Thoracic aorta (tissue), 2 donors: ENCODE measurements at regions not wholly inside any gene's neighbourhood (a gene's known extent, or its start where the extent isn't known, plus 50 kb on each side); places are given as distances from the start of the nearest gene placed in this dataset.

Experiments used
- ATAC-seq: fragments of 150-250 bp; one replicate; pipeline ENCODE4 v1.8.0; 2017; ENCODE audit warnings: low read depth; ENCODE audit not compliant: insufficient number of reproducible peaks, low FRiP score
- DNase-seq: peaks from one replicate; pipeline ENCODE4 v3.0.0-alpha.2; 2020; ENCODE audit warnings: low spot score
- H3K27ac ChIP-seq, 2 donors: fragments of 200-600 bp; sonication (generic); 1 replicate in 1 of 2; 2 replicates in 1 of 2; pipeline ENCODE4 v1.5.1; 2016; ENCODE audit warnings: mild to moderate bottlenecking in 2 of 2, moderate library complexity in 2 of 2
- H3K27me3 ChIP-seq: fragments of 200-600 bp; sonication (generic); replicated peaks from 2 replicates; pipeline ENCODE4 v1.6.0; 2016; ENCODE audit warnings: mild to moderate bottlenecking; ENCODE audit not compliant: insufficient read depth
- H3K36me3 ChIP-seq: fragments of 200-600 bp; sonication (generic); one replicate; pipeline ENCODE4 v1.5.1; 2016
- H3K4me1 ChIP-seq, 2 donors: fragments of 200-600 bp; sonication (generic); 1 replicate in 1 of 2; 2 replicates in 1 of 2; pipeline versions ENCODE4 v1.5.1 to v1.6.0; 2016; ENCODE audit warnings: low read depth in 2 of 2, mild to moderate bottlenecking in 1 of 2; ENCODE audit not compliant: control insufficient read depth in 1 of 2
- H3K4me3 ChIP-seq: fragments of 200-600 bp; sonication (generic); 2 replicates; pipeline ENCODE4 v1.5.1; 2016; ENCODE audit warnings: mild to moderate bottlenecking
- H3K9me3 ChIP-seq: fragments of 200-600 bp; sonication (generic); 2 replicates; pipeline ENCODE4 v1.5.1; 2016
- TF ChIP-seq, protein P1 (sequence below): fragments of 200-600 bp; sonication (generic); IDR thresholded peaks from one replicate; pipeline ENCODE4 v1.5.1; 2019; ENCODE audit warnings: antibody characterized with exemption

DNA sequence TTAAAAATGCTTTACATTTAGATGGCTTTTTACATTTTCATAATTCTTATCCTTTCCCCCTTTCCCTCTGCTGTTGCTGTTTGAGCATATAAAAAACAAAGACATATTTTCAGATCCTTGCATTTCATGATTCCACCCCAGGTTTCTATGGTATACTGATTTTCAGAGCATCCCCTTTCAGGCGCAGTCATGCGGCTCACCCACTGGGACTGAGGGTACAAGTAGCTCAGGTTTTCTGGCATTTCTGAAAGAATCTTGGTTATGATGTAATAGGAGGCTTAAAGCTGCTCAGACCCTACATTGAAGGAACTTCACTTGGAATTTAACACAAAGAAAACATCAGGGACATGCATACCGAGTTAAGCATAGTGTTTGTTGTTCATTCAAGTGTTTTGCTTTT, 310.8 kb downstream of the ETAA1 start:
- DNase-seq = no peak
- no peaks in the 10 kb centered on the region for H3K36me3 ChIP-seq
- TF ChIP-seq, protein P1, sequence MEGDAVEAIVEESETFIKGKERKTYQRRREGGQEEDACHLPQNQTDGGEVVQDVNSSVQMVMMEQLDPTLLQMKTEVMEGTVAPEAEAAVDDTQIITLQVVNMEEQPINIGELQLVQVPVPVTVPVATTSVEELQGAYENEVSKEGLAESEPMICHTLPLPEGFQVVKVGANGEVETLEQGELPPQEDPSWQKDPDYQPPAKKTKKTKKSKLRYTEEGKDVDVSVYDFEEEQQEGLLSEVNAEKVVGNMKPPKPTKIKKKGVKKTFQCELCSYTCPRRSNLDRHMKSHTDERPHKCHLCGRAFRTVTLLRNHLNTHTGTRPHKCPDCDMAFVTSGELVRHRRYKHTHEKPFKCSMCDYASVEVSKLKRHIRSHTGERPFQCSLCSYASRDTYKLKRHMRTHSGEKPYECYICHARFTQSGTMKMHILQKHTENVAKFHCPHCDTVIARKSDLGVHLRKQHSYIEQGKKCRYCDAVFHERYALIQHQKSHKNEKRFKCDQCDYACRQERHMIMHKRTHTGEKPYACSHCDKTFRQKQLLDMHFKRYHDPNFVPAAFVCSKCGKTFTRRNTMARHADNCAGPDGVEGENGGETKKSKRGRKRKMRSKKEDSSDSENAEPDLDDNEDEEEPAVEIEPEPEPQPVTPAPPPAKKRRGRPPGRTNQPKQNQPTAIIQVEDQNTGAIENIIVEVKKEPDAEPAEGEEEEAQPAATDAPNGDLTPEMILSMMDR = no peak
- no peaks in the 10 kb centered on the region for H3K27me3 ChIP-seq
- no peak overlapping the region for H3K27ac ChIP-seq
- H3K4me1 ChIP-seq = no peaks in the 10 kb centered on the region
- no peaks in the 10 kb centered on the region for H3K9me3 ChIP-seq
- ATAC-seq = no peak
- no peak overlapping the region for H3K4me3 ChIP-seq

DNA sequence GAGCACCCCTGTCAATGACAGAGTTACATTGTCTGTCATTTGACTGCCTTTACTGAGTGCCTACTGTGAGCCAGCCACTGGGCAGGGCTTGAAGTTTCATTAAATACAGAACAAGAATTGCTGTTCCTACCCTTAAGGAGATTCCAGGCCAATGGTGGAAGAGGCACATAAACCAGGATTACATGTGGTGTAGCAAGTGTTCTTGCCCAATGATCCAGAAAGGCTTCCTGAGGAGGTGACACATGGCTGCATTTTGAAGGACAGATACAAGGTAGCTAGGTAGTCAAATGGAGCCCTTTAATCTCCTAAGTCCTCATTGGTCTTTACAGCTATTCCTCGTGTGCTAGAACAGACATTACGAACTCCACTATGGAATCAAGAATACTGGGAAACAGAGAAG, 312.7 kb downstream of the ETAA1 start:
- DNase-seq (no peak), ATAC-seq (no peak)
- Histone ChIP-seq H3K4me1 (no peaks in the 10 kb centered on the region), H3K36me3 (no peaks in the 10 kb centered on the region), H3K27ac (no peak overlapping the region), H3K27me3 (no peaks in the 10 kb centered on the region), H3K9me3 (no peaks in the 10 kb centered on the region), H3K4me3 (no peak overlapping the region)
- TF ChIP-seq, protein P1 = no peak

DNA sequence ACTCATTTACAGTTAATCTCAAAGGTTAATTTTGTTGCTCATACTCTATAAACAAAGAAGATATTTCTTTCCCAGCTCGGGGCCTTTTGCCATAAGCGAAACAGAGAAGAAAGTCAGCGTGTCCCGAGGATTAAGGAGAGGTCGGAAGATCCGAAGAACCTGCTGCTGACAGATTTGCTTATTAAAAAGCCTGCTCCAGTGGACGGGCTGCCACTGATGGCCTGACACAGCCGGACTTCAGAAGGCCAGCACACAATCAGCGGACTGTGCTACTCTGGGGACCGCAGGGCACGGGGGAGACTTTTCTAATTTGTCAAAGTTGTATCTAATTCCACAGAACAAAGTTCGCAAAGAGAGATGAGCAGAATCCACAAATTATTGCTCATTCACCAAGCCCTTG, 315.4 kb downstream of the ETAA1 start:
- H3K36me3 ChIP-seq = no peaks in the 10 kb centered on the region
- TF ChIP-seq, protein P1 = no peak
- no peak overlapping the region for H3K4me3 ChIP-seq
- no peaks in the 10 kb centered on the region for H3K27me3 ChIP-seq
- H3K4me1 ChIP-seq = no peaks in the 10 kb centered on the region
- DNase-seq = no peak
- H3K9me3 ChIP-seq = no peaks in the 10 kb centered on the region
- no peak overlapping the region for H3K27ac ChIP-seq
- no peak for ATAC-seq

DNA sequence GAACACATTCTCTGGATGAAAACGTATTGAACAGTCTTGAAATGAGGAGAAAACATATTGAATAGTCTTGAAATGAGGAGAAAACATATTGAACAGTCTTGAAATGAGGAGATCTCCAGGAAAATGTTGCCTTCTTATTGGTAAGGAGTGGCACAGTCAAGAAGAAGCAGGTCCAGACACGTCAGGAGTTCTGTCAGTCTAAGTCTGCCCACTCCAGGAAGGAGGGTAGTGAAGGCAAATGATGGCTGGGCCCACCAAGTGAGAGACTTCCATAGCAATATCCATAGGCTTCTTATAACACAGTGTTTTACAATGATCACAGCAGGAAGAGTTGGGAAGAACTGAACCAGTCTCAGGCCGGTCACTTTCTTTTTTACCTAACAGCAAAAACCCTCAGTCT, 316.2 kb downstream of the ETAA1 start:
- Histone ChIP-seq H3K9me3 (no peaks in the 10 kb centered on the region), H3K36me3 (no peaks in the 10 kb centered on the region), H3K4me1 (no peaks in the 10 kb centered on the region), H3K27ac (no peak overlapping the region), H3K4me3 (no peak overlapping the region), H3K27me3 (no peaks in the 10 kb centered on the region)
- ATAC-seq (no peak), DNase-seq (no peak)
- TF ChIP-seq, protein P1 = no peak

DNA sequence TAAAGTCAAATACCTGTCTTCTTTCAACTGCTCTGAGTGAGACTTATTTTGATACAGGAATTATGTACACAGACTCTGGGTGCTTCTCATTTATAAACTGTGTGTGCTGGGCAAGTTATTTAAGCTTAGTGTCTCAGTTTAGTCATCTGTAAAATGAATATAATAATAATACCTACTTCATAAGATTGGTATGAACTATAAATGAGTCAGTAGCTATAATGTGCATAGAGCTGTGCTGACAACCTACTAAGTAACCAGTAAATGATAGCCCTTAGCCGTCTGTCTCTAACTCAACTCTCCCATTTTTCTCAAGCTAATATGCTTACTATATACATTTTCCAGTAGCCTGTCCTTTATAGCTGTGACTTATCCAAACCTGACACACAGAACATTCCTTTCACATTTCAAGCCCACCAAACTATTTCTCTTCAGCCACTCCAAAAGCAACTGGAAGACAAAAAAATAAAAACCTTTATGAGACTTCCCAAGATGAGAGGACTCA, 319.8 kb downstream of the ETAA1 start:
- H3K27ac ChIP-seq = no peak overlapping the region
- no peaks in the 10 kb centered on the region for H3K4me1 ChIP-seq
- no peak overlapping the region for H3K4me3 ChIP-seq
- no peaks in the 10 kb centered on the region for H3K27me3 ChIP-seq
- no peaks in the 10 kb centered on the region for H3K36me3 ChIP-seq
- TF ChIP-seq, protein P1 = no peak
- H3K9me3 ChIP-seq = no peaks in the 10 kb centered on the region
- DNase-seq = no peak
- no peak for ATAC-seq
